ENCODE measurements at regions not wholly inside any gene's neighbourhood (a gene's known extent, or its start where the extent isn't known, plus 50 kb on each side); places are given as distances from the start of the nearest gene placed in this dataset.

- no peak for TF ChIP-seq ZNF462 (CRISPR knock-in tag; IDR thresholded peaks at IDR 0.05)
- TF ChIP-seq ZNF331 (CRISPR knock-in tag; IDR thresholded peaks at IDR 0.05; ENCODE audit: low read depth), result no peak
These were observed 177.7 kb upstream of the IRS2 start (continued) for GRCh38 chr13:109963960-109964563.

GRCh38 chr13:109963384-109963783 lies 177.0 kb upstream of the IRS2 start:
- no peak overlapping the region for H3K4me3 ChIP-seq
- ATAC-seq, result no peak
- Mint-ChIP-seq H3K4me3 (no peak overlapping the region), H3K4me1 (no peaks in the 10 kb centered on the region), H3K27ac (no peak overlapping the region), H3K27me3 (ENCODE audit: insufficient read depth, low read depth, poor library complexity) (peaks cover 2% of the 10 kb centered on the region), H3K9me3 (no peaks in the 10 kb centered on the region; the same call in 1 of the 3 replicates), H3K36me3 (ENCODE audit: low read depth) (no peaks in the 10 kb centered on the region)
- H4K20me1 ChIP-seq (replicated peaks; ENCODE audit: insufficient read depth), result no peaks in the 10 kb centered on the region
- H3K79me2 ChIP-seq (replicated peaks; ENCODE audit: insufficient read depth), result no peaks in the 10 kb centered on the region
- H3K4me2 ChIP-seq, result no peak overlapping the region
- no peak overlapping the region for H3K27ac ChIP-seq (ENCODE audit: low read depth)
- H3K9me2 ChIP-seq (ENCODE audit: insufficient read depth), result no peaks in the 10 kb centered on the region; the same call in 1 of the 2 replicates
- H3K4me1 ChIP-seq (ENCODE audit: insufficient read depth), result no peaks in the 10 kb centered on the region
- no peaks in the 10 kb centered on the region for H3F3A ChIP-seq (replicated peaks; ENCODE audit: low read depth)
- H3K27me3 ChIP-seq (ENCODE audit: insufficient read depth), result no peaks in the 10 kb centered on the region
- no peak overlapping the region for H2AFZ ChIP-seq
- DNase-seq (ENCODE audit: low spot score), result no peak
- H3K36me3 ChIP-seq (ENCODE audit: insufficient read depth), result no peaks in the 10 kb centered on the region
- TF ChIP-seq ZNF114 (CRISPR knock-in tag; IDR thresholded peaks at IDR 0.05), result no peak
- no peak for TF ChIP-seq ZNF462 (CRISPR knock-in tag; IDR thresholded peaks at IDR 0.05)
- no peak for TF ChIP-seq ETS1 (IDR thresholded peaks at IDR 0.05)
- no peak for TF ChIP-seq JUNB (IDR thresholded peaks at IDR 0.05; ENCODE audit: unreplicated experiment)
- TF ChIP-seq POLR2AphosphoS5 (IDR thresholded peaks at IDR 0.05; ENCODE audit: low read depth), result no peak
- TF ChIP-seq NANOG (IDR thresholded peaks at IDR 0.05; ENCODE audit: borderline replicate concordance), result no peak
- no peak for TF ChIP-seq STAT1 (IDR thresholded peaks at IDR 0.05; ENCODE audit: unreplicated experiment)
- TF ChIP-seq CREB1 (CRISPR knock-in tag; IDR thresholded peaks at IDR 0.05; ENCODE audit: low read depth), result no peak
- TF ChIP-seq ZNF331 (CRISPR knock-in tag; IDR thresholded peaks at IDR 0.05; ENCODE audit: low read depth), result no peak
